HG03064 (cell line): ENCODE measurements at regions not wholly inside any gene's neighbourhood (a gene's known extent, or its start where the extent isn't known, plus 50 kb on each side); places are given as distances from the start of the nearest gene placed in this dataset.

Experiments used
- ATAC-seq: cut with Tn5 transposase; IDR thresholded peaks from one replicate; pipeline ENCODE4 v1.9.1; 2021; ENCODE audit warnings: low read depth; ENCODE audit not compliant: unreplicated experiment

DNA sequence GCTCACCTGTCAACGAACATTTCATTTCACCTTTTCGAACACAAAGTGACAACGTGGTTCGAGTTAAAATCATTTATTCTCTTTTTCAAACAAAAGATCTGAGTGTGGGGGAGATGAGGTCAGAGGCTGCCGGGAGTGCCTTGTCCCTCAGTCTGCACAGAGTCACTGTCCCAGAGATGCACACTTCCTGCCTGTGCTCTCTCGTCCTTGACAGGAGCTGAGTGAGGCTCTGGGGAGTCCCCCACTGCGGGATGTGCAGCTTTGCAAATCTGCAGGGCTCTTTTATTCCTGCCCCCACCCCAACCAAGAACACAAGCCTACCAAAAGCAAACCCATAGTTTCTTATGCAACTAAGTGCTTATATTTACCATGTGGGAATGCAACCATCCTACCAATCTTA lies 497.8 kb downstream of the EIPR1 start:
- ATAC-seq: peak; percentile 100

DNA sequence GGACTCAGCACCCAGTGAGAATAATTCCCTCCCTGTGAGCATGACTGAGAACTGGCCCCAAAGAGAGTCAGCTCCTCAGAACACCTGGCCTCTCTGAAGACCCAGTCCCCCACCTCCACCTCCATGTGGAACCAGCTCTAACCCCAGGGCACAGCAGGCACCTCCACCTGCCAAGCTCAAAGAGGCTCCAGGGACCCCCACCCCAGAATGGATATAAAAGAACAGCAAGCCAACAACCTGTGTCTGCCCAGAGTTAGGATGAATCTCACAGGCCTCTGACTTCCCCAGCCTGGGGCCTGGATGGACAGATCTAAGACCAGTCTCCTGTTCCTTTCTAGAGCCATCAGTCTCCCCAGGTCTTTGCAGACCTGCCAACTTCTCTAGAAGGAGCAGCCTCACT lies 498.5 kb downstream of the EIPR1 start:
- no peak for ATAC-seq

DNA sequence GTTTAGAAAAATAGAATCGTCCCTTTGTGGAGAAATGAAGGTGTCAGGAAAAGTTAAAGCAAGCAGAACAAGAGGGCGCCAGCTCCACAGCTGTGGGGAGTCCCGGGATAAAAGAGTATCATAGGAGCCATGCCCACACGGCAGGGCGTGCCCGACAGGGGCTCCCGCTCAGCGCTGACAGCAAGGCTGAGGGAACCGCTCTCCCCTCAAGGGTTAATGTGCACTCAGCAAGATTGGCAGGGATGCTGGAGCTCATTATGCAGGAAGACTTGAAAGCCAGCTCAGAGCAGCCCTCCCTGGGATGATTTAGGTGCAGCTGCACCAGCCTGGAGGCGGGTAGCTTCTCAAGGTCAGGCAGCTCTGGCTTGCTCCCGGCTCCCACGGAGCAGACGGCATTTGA lies 500.2 kb downstream of the EIPR1 start:
- no peak for ATAC-seq

DNA sequence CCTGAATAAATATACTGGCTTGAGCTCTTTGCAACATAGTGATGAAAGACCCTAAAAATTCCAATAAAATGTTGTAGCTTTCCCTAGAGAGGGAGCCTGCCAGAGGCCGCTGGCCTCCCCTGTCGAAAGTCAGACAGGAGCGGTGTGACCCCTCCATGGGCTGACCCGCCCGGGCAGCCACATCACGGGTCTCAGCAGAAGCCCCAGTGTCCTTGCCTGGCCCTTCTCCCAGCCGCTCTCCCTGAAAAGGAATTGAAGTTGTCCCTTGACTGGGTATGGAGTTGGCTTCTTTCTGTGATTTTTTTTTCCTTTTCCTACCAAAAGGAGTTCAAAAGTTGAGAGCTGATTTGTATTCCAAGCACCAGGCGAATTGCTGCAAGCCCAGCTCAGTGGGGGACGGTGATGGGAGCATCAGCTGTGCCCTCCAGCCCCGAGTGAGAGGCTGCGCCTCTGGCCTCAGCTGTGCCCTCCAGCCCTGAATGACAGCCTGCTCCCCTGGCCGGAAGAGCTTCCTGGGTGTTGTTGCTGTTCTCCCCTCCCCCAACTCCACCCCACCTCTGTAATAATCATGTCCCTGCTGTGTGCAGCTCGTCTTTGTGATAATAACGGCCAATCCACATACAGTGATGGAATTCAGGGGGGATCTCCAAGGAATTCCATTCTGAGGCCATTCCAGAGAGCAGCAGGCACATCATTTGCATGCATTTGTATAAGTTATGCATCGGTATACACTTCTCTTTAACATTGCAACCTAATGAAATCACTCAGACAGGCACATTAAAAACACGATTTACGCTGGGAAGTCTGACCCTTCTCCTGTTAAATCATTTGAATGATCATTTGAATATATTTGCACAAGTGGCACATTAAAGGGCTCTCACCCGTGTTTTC lies 501.0 kb downstream of the EIPR1 start:
- ATAC-seq: no peak

DNA sequence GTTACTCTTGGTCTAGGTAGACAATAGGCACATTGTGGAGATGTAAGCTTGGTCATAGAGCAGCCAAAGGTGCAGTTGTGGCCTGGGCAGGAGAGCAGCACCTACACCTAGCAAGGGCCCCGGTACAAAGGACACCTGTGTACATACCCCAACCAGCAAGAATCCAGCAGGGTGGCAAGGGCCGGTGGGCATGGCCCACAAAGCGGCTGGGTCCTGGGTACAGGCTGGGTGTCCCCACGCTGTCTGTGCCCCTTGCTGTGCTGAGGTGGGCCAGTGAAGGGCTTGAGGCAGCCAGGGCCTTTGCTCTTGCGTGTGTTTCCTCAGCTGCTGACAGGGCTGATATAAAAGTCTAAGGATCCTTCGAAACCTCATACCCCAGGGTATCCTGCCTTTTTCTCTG lies 501.8 kb downstream of the EIPR1 start:
- no peak for ATAC-seq

DNA sequence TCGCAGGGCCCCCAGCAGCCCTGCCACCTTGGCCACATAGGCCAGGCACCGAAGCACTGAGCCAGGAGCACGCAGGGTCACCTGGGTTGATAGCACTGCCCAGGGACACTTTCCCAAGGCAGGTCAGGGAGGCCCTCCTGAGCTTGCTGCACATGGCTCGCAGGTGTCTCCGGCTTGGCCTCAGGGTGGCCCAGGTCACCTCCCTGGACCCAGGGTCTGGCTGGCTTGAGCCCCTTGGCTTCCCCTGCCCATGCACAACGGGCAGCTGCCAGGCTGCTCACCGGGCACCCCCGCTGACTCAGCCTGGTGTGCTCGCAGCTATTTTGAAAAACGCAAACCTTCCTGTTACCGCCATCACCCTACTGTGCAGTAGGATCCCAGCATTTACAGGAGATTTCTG lies 502.3 kb downstream of the EIPR1 start:
- no peak for ATAC-seq

DNA sequence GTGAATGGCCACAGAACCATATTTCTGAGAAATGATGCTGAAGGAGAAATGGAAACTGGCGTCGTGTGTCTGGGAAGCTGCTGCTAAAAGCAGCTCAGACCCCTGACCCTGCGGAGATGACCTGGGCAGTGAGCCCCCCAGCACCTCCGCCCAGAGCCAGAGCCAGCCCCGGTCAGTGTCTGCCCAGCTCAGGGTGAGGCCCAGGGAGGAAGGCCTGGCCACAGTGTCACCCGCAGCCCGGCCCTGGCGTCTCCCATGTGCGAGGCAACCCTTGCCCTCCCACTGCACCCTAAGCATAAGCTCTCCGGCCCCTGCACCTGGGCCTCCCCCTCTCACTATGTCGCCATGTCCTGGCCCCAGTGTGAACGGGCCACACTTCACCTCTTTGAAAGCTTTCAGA lies 502.8 kb downstream of the EIPR1 start:
- no peak for ATAC-seq

DNA sequence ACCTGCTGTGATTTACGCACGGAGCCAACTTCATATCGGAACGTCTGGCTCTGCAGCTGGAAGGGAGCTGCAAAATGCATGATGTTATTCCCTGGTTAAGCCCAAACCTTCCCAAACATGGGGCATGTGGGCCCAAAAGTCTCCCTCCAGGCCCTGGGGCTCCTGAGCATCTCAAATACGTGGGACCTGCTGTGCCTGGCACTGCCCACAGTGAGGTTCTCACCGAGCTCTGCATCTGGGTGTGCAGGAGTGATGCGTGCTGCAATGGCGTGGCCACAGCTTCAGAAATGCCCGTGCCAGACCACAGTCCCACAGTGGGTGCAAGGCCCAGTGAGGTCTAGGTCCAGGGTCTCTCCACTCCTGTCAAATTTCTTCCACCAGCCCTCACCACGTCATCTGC lies 503.3 kb downstream of the EIPR1 start:
- no peak for ATAC-seq

DNA sequence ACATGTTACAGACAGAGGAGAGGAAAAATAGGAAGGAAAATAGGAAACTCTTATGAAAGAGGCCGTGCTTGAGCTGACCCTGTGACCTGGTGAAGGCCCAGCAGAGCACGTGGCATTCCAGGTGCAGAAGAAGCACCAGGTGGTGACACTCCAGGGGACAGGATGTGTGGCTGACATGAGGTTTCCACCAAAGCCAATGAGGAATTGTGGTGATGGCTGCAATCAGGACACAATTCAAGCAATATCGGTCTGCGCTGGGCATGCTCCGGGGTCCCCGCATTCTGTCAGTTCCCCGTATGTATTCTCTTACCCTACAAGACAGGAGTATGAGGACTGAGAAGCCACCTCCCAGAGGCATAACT lies 504.2 kb downstream of the EIPR1 start:
- no peak for ATAC-seq

DNA sequence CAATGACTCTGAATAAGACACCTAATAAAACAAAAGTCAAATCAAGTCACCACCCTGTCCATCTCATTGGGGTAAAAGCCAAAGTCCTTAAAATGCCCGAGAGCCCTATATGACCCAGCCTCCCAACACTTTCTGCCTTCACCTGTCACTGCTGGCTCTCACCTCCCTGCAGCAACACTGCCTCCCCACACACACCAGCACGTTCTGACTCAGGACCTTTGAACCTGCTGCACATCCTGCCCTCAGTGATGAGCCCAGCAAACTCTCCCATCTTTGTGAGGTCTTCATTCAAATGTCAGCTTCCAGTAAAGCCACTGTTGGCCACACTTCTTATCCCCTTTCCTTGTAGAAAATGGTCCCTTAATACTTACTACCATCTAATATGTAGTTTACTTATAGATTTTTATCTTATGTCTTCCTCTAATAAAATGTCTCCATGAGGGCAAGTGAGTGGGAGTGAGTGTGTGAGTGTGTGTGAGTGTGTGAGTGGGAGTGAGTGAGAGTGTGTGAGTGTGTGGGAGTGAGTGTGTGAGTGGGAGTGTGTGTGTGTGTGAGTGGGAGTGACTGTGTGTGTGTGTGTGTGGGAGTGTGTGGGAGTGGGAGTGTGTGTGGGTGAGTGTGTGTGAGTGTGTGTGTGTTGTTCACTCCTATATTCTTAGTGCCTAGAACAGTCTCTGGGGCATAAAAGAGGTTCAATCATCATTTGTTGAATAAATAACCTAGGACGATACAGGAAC lies 504.7 kb downstream of the EIPR1 start:
- ATAC-seq: no peak

DNA sequence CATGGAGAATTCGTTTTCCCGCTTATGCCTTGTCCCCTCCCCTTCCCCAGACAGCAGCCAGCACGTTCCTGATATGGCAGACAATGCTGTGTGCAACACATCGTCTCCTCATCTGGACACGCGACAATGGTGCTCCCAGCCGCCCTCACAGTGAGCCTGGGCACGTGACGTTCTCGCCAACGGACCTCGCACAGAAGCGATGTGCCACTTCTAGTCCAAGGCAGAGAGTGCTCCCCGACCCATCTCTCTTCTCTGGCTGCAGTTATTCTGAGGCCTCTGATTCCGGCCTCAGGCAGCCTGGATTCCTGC lies 505.4 kb downstream of the EIPR1 start:
- no peak for ATAC-seq

DNA sequence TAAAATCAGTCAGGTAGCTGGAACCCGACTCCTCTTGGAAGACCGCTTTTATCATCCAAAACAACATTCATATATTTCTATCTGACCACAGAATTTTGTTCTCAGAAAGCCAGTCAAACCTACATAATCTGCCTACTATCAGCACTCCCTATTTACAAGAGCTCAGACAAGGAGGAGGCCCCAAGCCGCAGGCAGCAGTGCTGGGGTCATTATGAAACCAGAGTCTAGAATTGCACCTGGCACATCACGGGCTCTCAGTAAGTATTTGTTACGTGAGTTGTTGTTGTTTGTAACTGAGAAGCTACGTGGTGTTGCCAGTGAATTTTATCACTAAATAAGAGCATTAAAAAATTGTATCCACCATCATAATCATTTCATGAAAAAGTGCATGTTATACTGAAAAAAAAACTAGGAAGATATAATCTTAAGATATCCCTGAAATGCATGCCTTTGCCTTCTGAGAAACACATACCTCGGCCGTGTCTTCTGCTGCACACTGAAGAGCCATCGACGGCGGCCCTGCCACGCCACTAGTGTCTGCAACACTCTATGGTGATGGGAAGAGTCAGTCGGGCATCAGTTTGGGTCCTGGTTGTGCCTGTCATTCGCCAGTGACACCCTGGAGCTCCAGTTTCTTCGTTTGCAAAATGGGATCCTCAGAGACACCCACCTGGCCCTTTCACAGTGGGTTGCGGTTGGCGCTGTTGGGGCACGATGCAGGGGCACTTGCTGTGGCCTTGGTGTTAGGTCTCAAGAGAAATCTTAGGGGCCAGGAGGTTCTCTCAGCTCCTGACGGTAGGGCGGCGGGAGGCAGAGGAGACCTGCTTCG lies 505.9 kb downstream of the EIPR1 start:
- ATAC-seq: no peak

DNA sequence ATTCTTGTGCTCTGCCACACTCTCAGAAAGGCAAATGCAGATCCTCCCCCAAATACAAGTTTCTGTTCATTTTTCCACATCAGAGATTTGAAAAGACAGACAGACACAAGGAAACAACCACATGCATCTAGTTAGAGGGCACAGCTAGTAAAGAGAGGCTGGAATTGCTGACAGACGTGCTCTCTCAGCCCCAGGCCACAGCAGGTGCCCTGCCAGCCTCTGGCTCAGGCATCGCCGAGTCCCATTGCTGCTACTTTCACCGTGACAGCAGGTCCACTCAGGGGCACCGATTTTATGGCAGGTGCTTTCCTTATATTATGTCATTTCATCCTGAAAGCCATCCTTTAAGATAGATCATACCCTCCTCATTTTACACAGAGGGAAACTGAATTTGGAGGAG lies 507.5 kb downstream of the EIPR1 start:
- no peak for ATAC-seq

DNA sequence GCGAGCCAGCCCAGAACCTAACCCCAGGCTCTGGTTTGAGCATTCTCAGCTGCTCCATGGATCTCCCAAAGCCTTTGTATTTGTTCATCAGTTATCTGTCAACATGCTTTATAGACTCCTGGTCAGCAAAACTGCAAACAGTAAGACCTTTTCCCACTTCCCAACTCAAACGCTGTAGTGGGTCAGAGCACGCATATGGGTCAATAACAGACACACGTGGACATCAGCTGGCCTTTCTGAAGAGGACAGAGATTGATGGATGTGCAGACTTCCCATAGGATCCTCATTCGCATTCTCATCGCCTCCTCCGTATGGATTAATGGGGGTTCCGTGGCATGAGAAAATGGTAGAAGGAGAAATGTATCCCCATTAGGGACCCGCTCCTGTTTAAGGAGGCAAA lies 508.1 kb downstream of the EIPR1 start:
- ATAC-seq: no peak

DNA sequence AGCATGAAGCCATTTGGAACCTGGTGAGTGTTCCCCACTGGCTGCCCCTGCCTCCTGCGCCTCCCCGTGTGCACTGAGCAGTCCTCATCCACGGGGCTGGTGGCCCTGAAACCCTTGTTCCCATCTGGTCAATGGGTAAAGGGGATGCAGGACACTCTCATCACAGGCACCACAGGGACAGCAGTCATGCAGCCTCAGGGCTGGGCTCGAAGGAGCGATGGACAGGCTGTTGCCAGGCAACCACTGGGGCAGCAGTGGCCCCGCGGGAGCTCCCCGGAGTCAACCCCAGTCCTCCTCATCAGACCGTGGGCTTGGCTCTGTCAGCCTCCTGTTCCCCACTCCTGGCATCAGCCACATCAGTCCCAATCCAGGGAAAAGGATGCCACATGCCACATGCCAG lies 509.5 kb downstream of the EIPR1 start:
- no peak for ATAC-seq

DNA sequence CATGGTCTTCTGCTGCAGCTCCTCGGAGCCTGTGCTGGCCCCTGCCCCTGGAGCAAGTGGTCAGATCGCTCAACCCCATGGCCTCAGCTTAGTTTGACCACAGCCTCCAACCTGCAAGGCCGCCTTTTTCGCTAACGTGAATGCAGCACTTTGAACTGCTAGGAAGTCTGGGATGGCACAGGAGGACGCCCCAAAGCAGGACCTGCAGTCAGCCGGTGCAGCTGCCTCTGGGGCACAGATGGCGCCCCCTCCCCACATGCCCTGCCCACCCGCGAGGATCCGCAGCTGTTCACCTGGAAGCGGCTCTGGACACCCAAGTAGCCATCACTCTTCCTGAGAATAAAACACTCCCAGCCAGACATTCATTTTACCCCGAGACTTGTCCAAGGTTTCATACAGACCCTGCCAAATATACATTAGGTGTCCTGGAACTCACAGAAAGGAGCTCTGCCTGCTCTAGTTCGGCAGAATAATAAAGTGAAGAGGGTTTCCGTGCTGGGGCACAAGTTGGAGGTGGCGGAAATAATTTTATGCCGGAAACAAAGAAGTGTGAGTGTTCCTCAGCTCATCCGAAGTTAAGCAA lies 510.1 kb downstream of the EIPR1 start:
- no peak for ATAC-seq

DNA sequence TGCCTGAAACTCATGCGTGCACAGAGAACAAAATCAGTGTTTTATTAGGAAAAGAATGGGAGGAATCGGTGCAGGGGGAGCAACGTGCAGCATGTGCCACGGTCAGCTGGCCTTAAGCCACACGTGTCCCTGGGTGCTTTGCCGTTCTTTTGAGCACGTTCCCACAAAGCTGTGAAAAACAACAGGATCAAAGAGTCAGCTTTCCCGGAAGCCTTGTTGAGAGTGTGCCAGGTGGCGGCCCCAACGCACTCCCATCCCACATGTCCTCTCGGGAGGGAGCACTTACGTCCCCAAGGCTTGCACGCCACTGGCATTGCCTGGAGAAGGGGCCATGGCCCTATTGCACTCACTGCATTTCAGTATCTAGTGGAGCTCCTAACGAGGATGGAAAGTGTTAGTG lies 511.2 kb downstream of the EIPR1 start:
- ATAC-seq: no peak

DNA sequence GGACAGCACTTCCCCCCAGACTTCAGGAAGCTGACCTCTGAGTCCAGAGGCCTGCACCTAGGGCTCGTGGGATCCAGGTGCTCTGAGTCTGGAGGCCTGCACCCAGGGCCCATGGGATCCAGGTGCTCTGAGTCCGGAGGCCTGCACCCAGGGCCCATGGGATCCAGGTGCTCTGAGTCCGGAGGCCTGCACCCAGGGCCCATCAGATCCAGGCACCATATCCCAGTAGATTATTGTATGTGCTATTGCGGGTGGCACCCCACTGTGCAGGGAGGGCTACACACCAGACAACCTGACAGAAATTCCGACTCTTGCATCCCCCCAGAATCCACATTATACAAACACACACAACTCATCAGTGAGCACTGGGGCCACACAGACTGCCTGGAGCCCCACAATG lies 515.2 kb downstream of the EIPR1 start:
- ATAC-seq: no peak

DNA sequence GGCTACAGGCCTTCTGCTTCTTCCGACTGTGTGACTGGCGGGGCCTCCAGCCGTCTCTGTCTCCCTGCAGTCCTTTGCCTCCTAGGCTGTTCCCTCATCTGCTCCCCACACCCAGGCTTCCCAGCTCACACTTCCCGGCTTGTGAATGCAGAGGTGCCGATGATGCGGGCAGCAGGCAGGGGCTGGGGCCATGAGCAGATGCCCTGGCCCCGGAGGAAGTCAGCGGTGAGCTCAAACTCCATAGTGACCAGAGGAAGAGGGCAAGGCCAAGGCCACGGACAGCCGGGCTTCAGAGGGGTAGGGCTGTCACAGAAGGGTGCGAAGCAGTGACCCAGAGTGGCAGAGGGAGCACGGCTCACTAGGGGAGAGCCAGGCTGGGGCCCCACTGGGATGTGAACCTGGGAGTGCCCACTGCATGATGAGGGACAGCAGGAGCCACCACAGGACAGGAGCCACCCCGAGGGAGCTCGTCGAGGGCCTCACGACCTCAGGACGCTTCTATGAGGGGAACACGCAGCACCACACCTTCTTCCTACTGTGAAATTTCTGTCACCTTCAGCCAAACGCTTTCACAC lies 515.9 kb downstream of the EIPR1 start:
- ATAC-seq: no peak

DNA sequence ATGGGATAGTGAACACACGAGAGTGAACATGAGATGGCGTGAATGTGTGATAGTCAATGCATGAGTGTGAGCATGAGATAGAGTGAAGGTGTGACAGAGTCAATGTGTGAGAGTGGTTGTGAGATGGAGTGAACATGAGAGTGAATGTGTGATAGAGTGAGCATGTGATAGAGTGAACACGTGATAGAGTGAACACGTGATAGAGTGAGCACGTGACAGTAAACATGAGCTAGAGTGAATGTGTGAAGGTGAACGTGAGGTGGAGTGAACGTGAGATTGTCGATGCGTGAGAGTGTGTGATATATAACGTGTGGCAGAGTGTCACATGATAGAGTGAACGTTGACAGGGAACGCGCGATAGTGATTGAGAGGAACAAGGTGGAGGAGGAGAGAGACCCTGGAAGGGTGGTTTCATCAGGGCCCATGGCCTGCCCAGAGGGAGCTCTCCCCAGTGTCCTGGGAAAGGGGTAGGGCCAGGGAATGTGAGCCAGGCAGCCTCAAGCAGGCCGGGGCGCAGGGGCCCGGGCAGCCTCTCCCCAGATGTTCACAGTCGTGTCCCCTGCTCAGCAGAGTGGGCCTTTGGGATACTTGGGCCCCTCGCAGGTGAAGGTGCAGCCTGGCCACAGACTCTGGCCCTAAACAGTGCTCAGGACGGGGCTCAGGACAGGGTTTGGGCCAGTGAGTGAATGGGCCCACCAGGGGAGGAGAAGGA lies 516.9 kb downstream of the EIPR1 start:
- no peak for ATAC-seq
